ENCODE measurements at regions not wholly inside any gene's neighbourhood (a gene's known extent, or its start where the extent isn't known, plus 50 kb on each side); places are given as distances from the start of the nearest gene placed in this dataset.

DNA sequence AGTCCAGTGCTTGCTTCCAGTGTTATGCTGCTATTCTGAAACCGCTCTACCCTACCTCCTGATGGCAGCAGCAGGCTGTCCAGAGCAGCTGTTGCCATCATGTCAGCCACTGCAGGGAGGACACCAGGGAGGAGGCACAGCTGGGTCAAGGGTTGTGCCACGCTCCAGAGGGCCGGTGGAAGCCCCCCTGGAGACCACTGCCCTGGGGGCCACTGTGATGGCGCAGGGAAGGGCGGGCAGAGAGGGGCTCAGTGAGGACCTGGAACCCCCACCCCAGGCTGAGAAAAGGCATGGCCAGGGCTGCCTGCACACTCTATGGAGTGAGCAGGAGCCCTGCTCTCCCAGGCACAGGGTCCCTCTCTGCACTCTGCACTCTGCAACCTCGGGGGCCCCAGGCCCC lies 271.3 kb upstream of the BTBD3 start:
- DNase-seq (ENCODE audit: low spot score in 2 of 2), result no peak
- intact Hi-C loops (cut with DNase I; ENCODE audit: low total_unique reads), result no loop called here
- H3K4me3 ChIP-seq (ENCODE audit: low read depth, poor library complexity, severe bottlenecking), result no peak overlapping the region
- 79 to 86% methylated on average over 2 to 6 of the region's 6 CpGs for whole genome bisulfite sequencing, 2 donors
- TF ChIP-seq, protein P1, sequence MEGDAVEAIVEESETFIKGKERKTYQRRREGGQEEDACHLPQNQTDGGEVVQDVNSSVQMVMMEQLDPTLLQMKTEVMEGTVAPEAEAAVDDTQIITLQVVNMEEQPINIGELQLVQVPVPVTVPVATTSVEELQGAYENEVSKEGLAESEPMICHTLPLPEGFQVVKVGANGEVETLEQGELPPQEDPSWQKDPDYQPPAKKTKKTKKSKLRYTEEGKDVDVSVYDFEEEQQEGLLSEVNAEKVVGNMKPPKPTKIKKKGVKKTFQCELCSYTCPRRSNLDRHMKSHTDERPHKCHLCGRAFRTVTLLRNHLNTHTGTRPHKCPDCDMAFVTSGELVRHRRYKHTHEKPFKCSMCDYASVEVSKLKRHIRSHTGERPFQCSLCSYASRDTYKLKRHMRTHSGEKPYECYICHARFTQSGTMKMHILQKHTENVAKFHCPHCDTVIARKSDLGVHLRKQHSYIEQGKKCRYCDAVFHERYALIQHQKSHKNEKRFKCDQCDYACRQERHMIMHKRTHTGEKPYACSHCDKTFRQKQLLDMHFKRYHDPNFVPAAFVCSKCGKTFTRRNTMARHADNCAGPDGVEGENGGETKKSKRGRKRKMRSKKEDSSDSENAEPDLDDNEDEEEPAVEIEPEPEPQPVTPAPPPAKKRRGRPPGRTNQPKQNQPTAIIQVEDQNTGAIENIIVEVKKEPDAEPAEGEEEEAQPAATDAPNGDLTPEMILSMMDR (IDR thresholded peaks at IDR 0.05), result no peak
- no peak for TF ChIP-seq POLR2A (IDR thresholded peaks at IDR 0.05)

DNA sequence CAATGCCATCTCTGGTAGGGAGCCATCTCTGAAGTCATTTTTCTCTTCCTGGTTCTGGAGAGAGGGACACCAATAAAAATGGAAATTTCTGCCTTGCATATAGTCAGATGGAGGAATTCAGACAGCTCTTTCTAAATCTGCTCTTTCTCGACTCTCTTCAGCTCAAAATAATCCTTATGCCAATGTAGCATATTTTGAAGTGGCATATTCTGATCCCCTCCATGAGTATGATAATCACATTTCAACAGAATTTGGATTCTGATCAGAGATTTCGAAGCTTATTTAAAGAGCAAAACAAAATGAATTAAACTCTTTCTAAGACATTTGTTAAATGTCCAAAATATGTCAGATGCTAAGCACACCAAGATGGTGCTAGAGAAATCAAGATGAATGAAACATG lies 267.1 kb upstream of the BTBD3 start:
- TF ChIP-seq, protein P1 (IDR thresholded peaks at IDR 0.05), result no peak
- TF ChIP-seq POLR2A (IDR thresholded peaks at IDR 0.05), result no peak
- H3K4me3 ChIP-seq (ENCODE audit: low read depth, poor library complexity, severe bottlenecking), result no peak overlapping the region
- intact Hi-C loops (cut with DNase I; ENCODE audit: low total_unique reads), result no loop called here
- no peak for DNase-seq (ENCODE audit: low spot score in 2 of 2)
- WGBS, 2 donors, result 71 to 86% methylated on average over 2 of the region's 2 CpGs

DNA sequence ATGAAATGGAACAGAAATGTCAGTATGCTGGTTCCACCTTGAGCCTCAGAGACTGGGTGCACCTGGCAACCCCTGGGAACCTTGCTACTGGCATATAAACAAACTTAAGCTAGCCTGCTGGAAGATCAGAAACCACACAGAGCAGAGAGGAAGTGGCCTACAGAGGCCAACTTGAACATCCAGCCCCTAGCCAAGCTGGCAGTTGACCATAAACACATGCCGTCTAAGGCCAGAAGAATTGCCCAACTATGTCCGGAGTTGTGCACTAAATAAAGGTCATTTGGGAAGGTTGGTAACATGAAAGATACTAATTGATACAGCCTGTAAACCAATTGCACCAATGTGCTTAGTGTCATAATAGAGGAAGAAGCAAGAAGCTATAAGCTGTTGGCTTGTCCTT lies 266.6 kb upstream of the BTBD3 start:
- TF ChIP-seq, protein P1 (IDR thresholded peaks at IDR 0.05), result no peak
- intact Hi-C loops (cut with DNase I; ENCODE audit: low total_unique reads), result no loop called here
- H3K4me3 ChIP-seq (ENCODE audit: low read depth, poor library complexity, severe bottlenecking), result no peak overlapping the region
- WGBS, 2 donors, result 57 to 73% methylated on average over 2 of the region's 2 CpGs
- no peak for DNase-seq (ENCODE audit: low spot score in 2 of 2)

DNA sequence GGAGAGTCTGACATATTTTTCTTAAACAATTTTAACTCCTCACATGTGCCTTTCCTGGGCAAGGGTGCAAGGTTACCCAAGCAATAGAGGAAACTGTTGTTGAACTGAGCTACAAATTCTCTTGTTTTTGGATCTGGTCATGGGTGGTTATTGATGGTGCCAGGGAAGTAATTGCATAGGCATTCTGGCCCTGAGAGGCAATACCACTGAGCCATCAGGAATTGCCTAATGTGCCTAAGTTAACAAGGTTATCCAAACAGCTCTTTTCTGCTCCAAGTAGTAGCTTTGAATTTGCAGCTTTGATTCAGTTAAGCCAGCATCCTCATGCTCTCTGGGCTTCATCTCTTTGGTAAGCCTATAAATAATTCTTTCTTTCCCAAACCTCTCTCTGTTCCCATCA lies 266.0 kb upstream of the BTBD3 start:
- no peak for TF ChIP-seq POLR2A (IDR thresholded peaks at IDR 0.05)
- TF ChIP-seq, protein P1 (IDR thresholded peaks at IDR 0.05), result no peak
- H3K4me3 ChIP-seq (ENCODE audit: low read depth, poor library complexity, severe bottlenecking), result no peak overlapping the region
- intact Hi-C loops (cut with DNase I; ENCODE audit: low total_unique reads), result no loop called here
- DNase-seq (ENCODE audit: low spot score in 2 of 2), result no peak

DNA sequence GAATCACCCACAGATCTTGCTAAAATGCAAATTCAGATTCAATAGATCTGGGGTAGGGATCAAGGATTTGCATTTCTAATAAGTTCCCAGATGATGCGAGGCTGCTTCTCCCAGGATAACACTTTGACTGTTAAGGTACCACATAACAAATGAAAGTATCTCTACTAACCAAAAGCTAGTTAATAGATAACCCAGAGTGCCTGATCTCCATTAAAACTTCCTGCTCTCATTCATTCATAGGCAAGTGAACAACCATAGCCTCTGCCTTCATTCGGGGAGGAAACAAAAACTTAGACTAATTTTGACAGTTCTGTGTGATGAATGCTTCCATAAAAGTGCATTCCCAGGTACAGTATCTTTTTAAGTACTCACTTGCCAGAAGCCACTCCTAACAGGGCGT lies 265.6 kb upstream of the BTBD3 start:
- no peak overlapping the region for H3K4me3 ChIP-seq (ENCODE audit: low read depth, poor library complexity, severe bottlenecking)
- intact Hi-C loops (cut with DNase I; ENCODE audit: low total_unique reads), result no loop called here
- no peak for DNase-seq (ENCODE audit: low spot score in 2 of 2)
- TF ChIP-seq, protein P1 (IDR thresholded peaks at IDR 0.05), result no peak
- TF ChIP-seq POLR2A (IDR thresholded peaks at IDR 0.05), result no peak
- WGBS, 2 donors, result 50 to 51% methylated on average over 3 of the region's 3 CpGs

DNA sequence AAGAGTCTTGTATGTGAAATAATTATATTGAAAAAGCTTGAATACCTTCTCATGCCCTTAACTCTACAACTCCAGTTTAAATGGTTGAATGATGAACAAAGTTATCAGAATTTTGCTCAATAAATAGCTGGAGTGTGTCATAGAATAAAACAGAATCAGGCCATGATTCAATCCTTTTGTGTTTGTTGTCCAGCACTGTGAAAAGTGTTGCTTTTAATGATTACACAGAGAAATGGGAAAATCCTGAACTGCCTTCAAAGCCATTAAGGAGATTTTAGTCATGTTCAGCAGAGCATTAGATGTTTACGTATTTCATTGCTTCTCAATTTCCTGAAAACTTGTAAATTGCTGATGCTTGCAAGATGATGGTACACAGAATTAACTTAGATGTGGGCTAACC lies 262.9 kb upstream of the BTBD3 start:
- no peak overlapping the region for H3K4me3 ChIP-seq (ENCODE audit: low read depth, poor library complexity, severe bottlenecking)
- no peak for DNase-seq (ENCODE audit: low spot score in 2 of 2)
- intact Hi-C loops (cut with DNase I; ENCODE audit: low total_unique reads), result no loop called here
- no peak for TF ChIP-seq POLR2A (IDR thresholded peaks at IDR 0.05)
- TF ChIP-seq, protein P1 (IDR thresholded peaks at IDR 0.05), result no peak
- WGBS, 2 donors, result 95% methylated on average over 1 of the region's 1 CpG

Measured in lower leg skin (tissue), 4 donors.